ENCODE measurements at regions not wholly inside any gene's neighbourhood (a gene's known extent, or its start where the extent isn't known, plus 50 kb on each side); places are given as distances from the start of the nearest gene placed in this dataset.

GRCh38 chr5:117039035-117039434 lies 464.4 kb upstream of the SEMA6A start:
- TF ChIP-seq CTCF (IDR thresholded peaks at IDR 0.05; ENCODE audit: extremely low read depth in 1 of 2, insufficient read depth in 1 of 2, low read depth in 1 of 2, low read length in 2 of 2) (no peak), FOS (IDR thresholded peaks at IDR 0.05; ENCODE audit: borderline replicate concordance, insufficient read depth, low read length) (no peak), POLR2AphosphoS5 (IDR thresholded peaks at IDR 0.05; ENCODE audit: insufficient read depth, low read depth, low read length) (no peak), POLR2A (IDR thresholded peaks at IDR 0.05; ENCODE audit: low read depth, low read length) (no peak), EZH2 (IDR thresholded peaks at IDR 0.05; ENCODE audit: borderline replicate concordance, low read depth, low read length, severe bottlenecking) (no peak), MYC (IDR thresholded peaks at IDR 0.05; ENCODE audit: low read depth, low read length) (no peak), MAX (IDR thresholded peaks at IDR 0.05; ENCODE audit: insufficient read depth, insufficient read length) (no peak), GATA2 (IDR thresholded peaks at IDR 0.05; ENCODE audit: insufficient read depth, insufficient read length, low read depth, low read length) (no peak), JUN (IDR thresholded peaks at IDR 0.05; ENCODE audit: borderline replicate concordance, insufficient read depth, insufficient read length, low read depth) (no peak)
